Neuronal stem cell (in vitro differentiated cells): ENCODE measurements at regions not wholly inside any gene's neighbourhood (a gene's known extent, or its start where the extent isn't known, plus 50 kb on each side); places are given as distances from the start of the nearest gene placed in this dataset.

ENCODE experiments used
- DNase-seq: peaks from one replicate; pipeline ENCODE4 v3.0.0-alpha.2; 2013; ENCODE audit warnings: low spot score
- H2AFZ ChIP-seq: one replicate; pipeline ENCODE4 v1.6.1; 2013; ENCODE audit warnings: mild to moderate bottlenecking, low read length, inconsistent platforms
- H2AK5ac ChIP-seq: 2 replicates; pipeline ENCODE4 v1.6.1; 2013; ENCODE audit warnings: low read depth, mild to moderate bottlenecking, inconsistent platforms, low read length, moderate library complexity, mixed read lengths
- H2BK120ac ChIP-seq: 2 replicates; pipeline ENCODE4 v1.6.1; 2013; ENCODE audit warnings: low read depth, mild to moderate bottlenecking, inconsistent platforms, low read length, moderate library complexity, mixed read lengths
- H2BK12ac ChIP-seq: one replicate; pipeline ENCODE4 v1.6.1; 2013; ENCODE audit warnings: low read length, inconsistent platforms
- H2BK15ac ChIP-seq: 2 replicates; pipeline ENCODE4 v1.6.1; 2013; ENCODE audit warnings: mild to moderate bottlenecking, low read length, inconsistent platforms, mixed read lengths
- H2BK5ac ChIP-seq: one replicate; pipeline ENCODE4 v1.6.1; 2013; ENCODE audit warnings: inconsistent platforms, mild to moderate bottlenecking, low read length, moderate library complexity
- H3K14ac ChIP-seq: one replicate; pipeline ENCODE4 v1.6.1; 2013; ENCODE audit warnings: low read length, inconsistent platforms
- H3K18ac ChIP-seq: 2 replicates; pipeline ENCODE4 v1.6.1; 2013; ENCODE audit warnings: low read length, inconsistent platforms
- H3K23ac ChIP-seq: 2 replicates; pipeline ENCODE4 v1.6.1; 2013; ENCODE audit warnings: low read depth, mild to moderate bottlenecking, mixed read lengths, low read length, inconsistent platforms; ENCODE audit not compliant: poor library complexity
- H3K27ac ChIP-seq: replicated peaks from 3 replicates; pipeline ENCODE4 v1.5.1; 2013; ENCODE audit warnings: low read length, inconsistent platforms
- H3K27me3 ChIP-seq, 3 experiments: 2 replicates each; pipeline ENCODE4 v1.6.1; 2013; ENCODE audit warnings: low read length in 3 of 3, mild to moderate bottlenecking in 2 of 3, inconsistent platforms in 1 of 3, low read depth in 1 of 3, mixed read lengths in 1 of 3, moderate library complexity in 1 of 3; ENCODE audit not compliant: control insufficient read depth in 3 of 3, insufficient read depth in 3 of 3
- H3K36me3 ChIP-seq, 2 donors: replicated peaks in 1 of 2; 2 replicates each; pipeline ENCODE4 v1.6.1; 2013; ENCODE audit warnings: low read length in 2 of 2; ENCODE audit not compliant: control insufficient read depth in 2 of 2, insufficient read depth in 2 of 2
- H3K4ac ChIP-seq: 2 replicates; pipeline ENCODE4 v1.6.1; 2013; ENCODE audit warnings: inconsistent platforms, mild to moderate bottlenecking, low read length, moderate library complexity
- H3K4me1 ChIP-seq, 2 donors: 1 replicate in 1 of 2; 2 replicates in 1 of 2; pipeline ENCODE4 v1.6.1; 2013; ENCODE audit warnings: low read length in 2 of 2, low read depth in 1 of 2; ENCODE audit not compliant: control insufficient read depth in 2 of 2, insufficient read depth in 1 of 2
- H3K4me2 ChIP-seq: one replicate; pipeline ENCODE4 v1.6.1; 2013; ENCODE audit warnings: mild to moderate bottlenecking, low read length, inconsistent platforms; ENCODE audit not compliant: insufficient read depth, poor library complexity, severe bottlenecking
- H3K4me3 ChIP-seq, 2 donors: 2 replicates each; pipeline ENCODE4 v1.5.1; 2013; ENCODE audit warnings: low read length in 2 of 2, mild to moderate bottlenecking in 2 of 2, inconsistent platforms in 1 of 2, moderate library complexity in 1 of 2
- H3K79me1 ChIP-seq: one replicate; pipeline ENCODE4 v1.6.1; 2013; ENCODE audit warnings: low read depth, mild to moderate bottlenecking, inconsistent platforms, low read length, moderate library complexity
- H3K9ac ChIP-seq: one replicate; pipeline ENCODE4 v1.6.1; 2013; ENCODE audit warnings: mild to moderate bottlenecking, low read depth, low read length, inconsistent platforms; ENCODE audit not compliant: poor library complexity
- H3K9me3 ChIP-seq, 2 donors: replicated peaks in 1 of 2; 2 replicates each; pipeline versions ENCODE3 to v1.6.1; 2013; ENCODE audit warnings: low read length in 2 of 2, mild to moderate bottlenecking in 2 of 2, inconsistent platforms in 1 of 2, low read depth in 1 of 2, mixed read lengths in 1 of 2, moderate library complexity in 1 of 2; ENCODE audit not compliant: control insufficient read depth in 2 of 2, insufficient read depth in 1 of 2
- H4K8ac ChIP-seq: one replicate; pipeline ENCODE4 v1.6.1; 2013; ENCODE audit warnings: low read depth, mild to moderate bottlenecking, inconsistent platforms, low read length, moderate library complexity
- H4K91ac ChIP-seq: one replicate; pipeline ENCODE4 v1.6.1; 2013; ENCODE audit warnings: low read length, low read depth, mild to moderate bottlenecking, inconsistent platforms; ENCODE audit not compliant: poor library complexity
- WGBS, 2 donors: extraction: QIAGEN DNeasy Blood & Tissue Kit; methylation state at CpG; one replicate each; pipeline ENCODE4 v1.1.7; 2013; ENCODE audit warnings: missing lambda C conversion rate in 2 of 2, mixed read lengths in 1 of 2; ENCODE audit not compliant: insufficient read length in 2 of 2, insufficient replicate concordance in 1 of 2; ENCODE audit errors: extremely low coverage in 2 of 2; 5-methylcytosine and 5-hydroxymethylcytosine counted together

DNA sequence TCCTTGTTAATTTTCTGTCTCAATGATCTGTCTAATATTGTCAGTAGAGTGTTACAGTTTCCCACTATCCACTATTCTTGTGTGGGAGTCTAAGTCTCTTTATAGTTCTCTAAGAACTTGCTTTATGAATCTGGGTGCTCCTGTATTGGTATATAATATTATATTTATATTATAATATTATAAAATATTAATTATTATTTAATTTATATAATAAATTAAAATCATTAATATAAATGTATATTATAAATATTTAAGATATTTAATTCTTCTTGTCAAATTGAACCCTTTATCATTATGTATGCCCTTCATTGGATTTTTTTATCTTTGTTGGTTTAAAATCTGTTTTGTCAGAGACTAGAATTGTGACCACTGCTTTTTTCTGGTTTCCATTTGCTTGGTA lies 1950.2 kb upstream of the LRRTM1 start:
- H3K23ac ChIP-seq: no peak overlapping the region
- H3K27me3 ChIP-seq: no peaks in the 10 kb centered on the region
- H4K91ac ChIP-seq: no peak overlapping the region
- DNase-seq: no peak
- H3K4me3 ChIP-seq: no peak overlapping the region
- no peak overlapping the region for H2BK12ac ChIP-seq
- no peak overlapping the region for H2BK120ac ChIP-seq
- H2AK5ac ChIP-seq: no peak overlapping the region
- no peak overlapping the region for H3K27ac ChIP-seq
- no peaks in the 10 kb centered on the region for H3K79me1 ChIP-seq
- no peak overlapping the region for H2BK15ac ChIP-seq
- no peak overlapping the region for H2BK5ac ChIP-seq
- no peaks in the 10 kb centered on the region for H3K9me3 ChIP-seq
- H2AFZ ChIP-seq: no peak overlapping the region
- H3K18ac ChIP-seq: no peak overlapping the region
- H3K14ac ChIP-seq: no peak overlapping the region
- no peak overlapping the region for H3K9ac ChIP-seq
- no peak overlapping the region for H4K8ac ChIP-seq
- H3K4me2 ChIP-seq: no peak overlapping the region
- H3K36me3 ChIP-seq: no peaks in the 10 kb centered on the region
- H3K4me1 ChIP-seq: no peaks in the 10 kb centered on the region
- no peak overlapping the region for H3K4ac ChIP-seq

DNA sequence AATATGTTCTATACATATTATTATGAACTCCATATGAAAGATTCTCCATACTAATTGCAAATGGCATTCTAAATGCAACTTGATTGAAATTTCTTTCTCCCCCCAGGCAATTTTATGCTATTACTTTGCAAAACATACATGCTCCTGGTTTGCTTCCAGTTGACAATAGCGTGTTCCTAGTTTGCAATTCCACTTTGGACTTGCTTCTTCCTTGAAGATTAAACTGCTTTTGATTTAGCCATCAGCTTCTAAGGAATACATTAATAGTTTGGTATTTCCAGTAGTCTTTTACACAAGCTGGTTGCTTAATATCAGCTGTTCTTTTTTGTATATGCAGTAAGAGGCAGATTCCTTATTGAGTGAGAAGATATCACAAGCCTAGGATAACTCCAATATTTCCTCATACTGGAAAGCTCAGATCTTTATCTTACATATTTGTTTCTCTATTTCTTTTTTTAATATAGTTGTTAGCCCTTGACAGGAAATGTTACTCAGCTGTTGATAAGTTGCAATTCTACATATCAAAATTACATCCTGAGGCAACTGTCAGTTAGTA lies 1941.7 kb upstream of the LRRTM1 start:
- H4K8ac ChIP-seq: no peak overlapping the region
- no peak overlapping the region for H3K4ac ChIP-seq
- H3K9ac ChIP-seq: no peak overlapping the region
- no peak overlapping the region for H4K91ac ChIP-seq
- no peak for DNase-seq
- H3K18ac ChIP-seq: no peak overlapping the region
- H3K4me3 ChIP-seq: no peak overlapping the region
- no peak overlapping the region for H2BK5ac ChIP-seq
- H2BK15ac ChIP-seq: no peak overlapping the region
- H2AFZ ChIP-seq: no peak overlapping the region
- no peak overlapping the region for H3K27ac ChIP-seq
- H2BK12ac ChIP-seq: no peak overlapping the region
- no peaks in the 10 kb centered on the region for H3K27me3 ChIP-seq
- H3K4me2 ChIP-seq: no peak overlapping the region
- no peak overlapping the region for H3K23ac ChIP-seq
- no peak overlapping the region for H3K14ac ChIP-seq
- H2AK5ac ChIP-seq: no peak overlapping the region
- no peaks in the 10 kb centered on the region for H3K4me1 ChIP-seq
- H3K36me3 ChIP-seq: no peaks in the 10 kb centered on the region
- no peaks in the 10 kb centered on the region for H3K9me3 ChIP-seq
- no peak overlapping the region for H2BK120ac ChIP-seq
- H3K79me1 ChIP-seq: no peaks in the 10 kb centered on the region
- no CpG with 5 or more reads among the region's 1 CpG for WGBS, 2 donors

DNA sequence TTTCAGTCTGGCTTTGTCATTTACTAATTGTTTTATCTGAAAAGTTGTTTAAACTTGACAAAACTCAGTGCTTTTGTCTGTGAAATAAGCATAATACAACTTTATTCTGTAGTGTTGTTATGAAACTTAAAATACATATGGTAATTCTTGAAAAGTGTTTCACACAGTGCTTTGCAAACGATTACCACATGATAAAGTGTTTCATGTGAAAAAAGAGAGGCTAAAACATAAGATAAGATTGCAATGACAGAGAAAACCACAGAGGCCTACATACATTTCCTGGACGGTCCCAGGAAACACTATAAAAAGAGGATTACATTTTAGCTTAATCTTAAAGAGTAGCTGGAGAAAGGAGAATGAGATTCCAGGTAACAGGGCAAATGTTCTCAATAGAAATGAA lies 1934.6 kb upstream of the LRRTM1 start:
- H3K36me3 ChIP-seq: no peaks in the 10 kb centered on the region
- no peaks in the 10 kb centered on the region for H3K4me1 ChIP-seq
- no peak overlapping the region for H3K4me2 ChIP-seq
- no peak overlapping the region for H3K9ac ChIP-seq
- no peak for DNase-seq
- H3K18ac ChIP-seq: no peak overlapping the region
- H3K14ac ChIP-seq: no peak overlapping the region
- H2BK15ac ChIP-seq: no peak overlapping the region
- H3K4me3 ChIP-seq: no peak overlapping the region
- no peaks in the 10 kb centered on the region for H3K79me1 ChIP-seq
- H2BK5ac ChIP-seq: no peak overlapping the region
- no peak overlapping the region for H2AFZ ChIP-seq
- no peaks in the 10 kb centered on the region for H3K9me3 ChIP-seq
- H2AK5ac ChIP-seq: no peak overlapping the region
- WGBS, 2 donors: no CpG with 5 or more reads among the region's 2 CpGs
- H3K4ac ChIP-seq: no peak overlapping the region
- H4K8ac ChIP-seq: no peak overlapping the region
- H3K23ac ChIP-seq: no peak overlapping the region
- no peak overlapping the region for H3K27ac ChIP-seq
- no peaks in the 10 kb centered on the region for H3K27me3 ChIP-seq
- H2BK120ac ChIP-seq: no peak overlapping the region
- H2BK12ac ChIP-seq: no peak overlapping the region
- H4K91ac ChIP-seq: no peak overlapping the region

DNA sequence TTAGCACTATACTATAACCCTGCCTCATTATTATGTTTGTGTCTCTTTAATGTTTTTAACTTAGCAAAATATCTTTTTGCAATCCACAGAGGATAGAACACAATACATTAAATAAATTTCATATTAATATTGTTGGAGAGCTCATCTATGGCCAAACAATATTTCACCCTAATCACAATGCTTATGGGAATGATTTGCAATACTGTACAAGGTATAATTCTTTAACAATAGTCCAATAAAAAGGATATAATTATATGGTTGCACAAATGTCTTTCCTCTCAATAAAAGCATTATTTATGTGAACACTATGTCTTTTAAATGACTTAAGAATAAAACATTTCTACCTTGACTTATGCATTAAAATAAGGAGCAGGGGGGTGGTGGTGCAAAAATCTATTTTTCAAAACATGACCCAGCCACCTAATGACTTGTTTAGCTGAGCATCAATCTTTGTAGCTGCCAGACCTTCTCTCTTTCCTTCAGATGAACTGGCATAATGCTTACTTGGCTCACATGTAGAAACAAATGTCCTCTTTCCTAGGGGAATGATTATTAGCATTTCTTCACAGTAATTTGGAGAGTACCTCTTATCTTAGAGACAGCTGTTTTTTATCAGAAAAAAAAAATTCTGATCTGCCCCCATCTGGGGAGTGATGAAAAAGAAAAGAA lies 1933.6 kb upstream of the LRRTM1 start:
- no peak overlapping the region for H2AK5ac ChIP-seq
- H2BK120ac ChIP-seq: no peak overlapping the region
- no peak overlapping the region for H3K4me3 ChIP-seq
- no peak overlapping the region for H3K27ac ChIP-seq
- H3K23ac ChIP-seq: no peak overlapping the region
- no peak overlapping the region for H3K9ac ChIP-seq
- H3K4me2 ChIP-seq: no peak overlapping the region
- no peaks in the 10 kb centered on the region for H3K27me3 ChIP-seq
- H4K91ac ChIP-seq: no peak overlapping the region
- no peak overlapping the region for H3K14ac ChIP-seq
- no peaks in the 10 kb centered on the region for H3K4me1 ChIP-seq
- H3K9me3 ChIP-seq: no peaks in the 10 kb centered on the region
- no peak overlapping the region for H4K8ac ChIP-seq
- H2BK15ac ChIP-seq: no peak overlapping the region
- no peak overlapping the region for H2BK12ac ChIP-seq
- no peak overlapping the region for H2BK5ac ChIP-seq
- no peak overlapping the region for H2AFZ ChIP-seq
- H3K18ac ChIP-seq: no peak overlapping the region
- no peaks in the 10 kb centered on the region for H3K36me3 ChIP-seq
- no peak overlapping the region for H3K4ac ChIP-seq
- DNase-seq: no peak
- H3K79me1 ChIP-seq: no peaks in the 10 kb centered on the region
